Panc1 (cell line): ENCODE measurements at regions not wholly inside any gene's neighbourhood (a gene's known extent, or its start where the extent isn't known, plus 50 kb on each side); places are given as distances from the start of the nearest gene placed in this dataset.

Experiments
- ATAC-seq: fragments of 200-7000 bp; cut with Tn5 transposase; 2 replicates; pipeline ENCODE4 v1.9.1; 2020; ENCODE audit warnings: mild to moderate bottlenecking, moderate library complexity
- BruUV-seq: library from RNA; stranded (reverse); fragments of 400-500 nt; replicated peaks from 2 replicates; lab custom pipeline; 2021; lab: Mats Ljungman, UMichigan
- CTCF ChIA-PET: fragments of 300-600 bp; sonication (Branson Sonifier 250); formaldehyde crosslinking; loops from one replicate; lab custom pipeline; 2022; ENCODE audit warnings: antibody characterized with exemption; lab: Charles Lee
- POLR2A ChIA-PET: fragments of 300-600 bp; sonication (Branson Sonifier 250); formaldehyde crosslinking; loops from one replicate; lab custom pipeline; 2022; ENCODE audit warnings: antibody characterized with exemption; lab: Charles Lee
- DNase-seq: peaks from one replicate; pipeline ENCODE4 v3.0.0-alpha.2; 2010; ENCODE audit warnings: low read depth, low spot score
- H3K27ac ChIP-seq: 2 replicates; pipeline ENCODE4 v1.5.1; 2011; ENCODE audit warnings: mild to moderate bottlenecking, low read length, inconsistent platforms
- H3K27me3 ChIP-seq: fragments of 200-500 bp; sonication (Bioruptor generic); 2 replicates; pipeline ENCODE4 v1.6.0; 2014; ENCODE audit warnings: low read length, inconsistent platforms; ENCODE audit not compliant: control insufficient read depth, insufficient read depth
- H3K36me3 ChIP-seq: fragments of 200-500 bp; sonication (Bioruptor generic); 2 replicates; pipeline ENCODE4 v1.5.1; 2014; ENCODE audit warnings: inconsistent platforms, mild to moderate bottlenecking, low read length, moderate library complexity; ENCODE audit not compliant: control insufficient read depth, insufficient read depth
- H3K4me1 ChIP-seq: 2 replicates; pipeline ENCODE4 v1.5.1; 2011; ENCODE audit warnings: inconsistent platforms, mild to moderate bottlenecking, low read length, moderate library complexity; ENCODE audit not compliant: control insufficient read depth, insufficient read depth
- H3K4me3 ChIP-seq, 2 experiments: 2 replicates each; pipeline ENCODE4 v1.5.1; 2011 to 2012; ENCODE audit warnings: low read depth in 2 of 2, low read length in 2 of 2, mild to moderate bottlenecking in 2 of 2, inconsistent platforms in 1 of 2, moderate library complexity in 1 of 2
- H3K9me3 ChIP-seq: fragments of 200-500 bp; sonication (Bioruptor generic); 2 replicates; pipeline ENCODE4 v1.5.1; 2014; ENCODE audit warnings: low read depth, mild to moderate bottlenecking, inconsistent platforms, low read length, moderate library complexity; ENCODE audit not compliant: control insufficient read depth, insufficient read depth
- CTCF ChIP-seq: fragments of 450-650 bp; IDR thresholded peaks from 2 replicates; pipeline ENCODE4 v1.5.1; 2017; ENCODE audit warnings: mild to moderate bottlenecking
- POLR2AphosphoS5 ChIP-seq: IDR thresholded peaks from 2 replicates; pipeline ENCODE4 v1.6.1; 2012; ENCODE audit warnings: mild to moderate bottlenecking, low read depth, low read length, moderate library complexity
- REST ChIP-seq, 2 experiments: IDR thresholded peaks; 2 replicates each; pipeline ENCODE4 v1.6.1; 2011 to 2012; ENCODE audit warnings: low read depth in 2 of 2, control low read depth in 1 of 2, low read length in 1 of 2, mild to moderate bottlenecking in 1 of 2, moderate library complexity in 1 of 2; ENCODE audit not compliant: insufficient read depth in 1 of 2
- SIN3A ChIP-seq: IDR thresholded peaks from 2 replicates; pipeline ENCODE4 v1.6.1; 2012; ENCODE audit warnings: low read depth, mild to moderate bottlenecking, low read length, moderate library complexity, borderline replicate concordance; ENCODE audit not compliant: insufficient read depth
- TCF7L2 ChIP-seq: IDR thresholded peaks from 2 replicates; pipeline ENCODE4 v1.6.1; 2011; ENCODE audit warnings: mild to moderate bottlenecking, low read depth, low read length, inconsistent platforms
- in situ Hi-C: cut with HindIII; loops from 2 replicates; pipeline ENCODE4 v1.10.0; 2016; ENCODE audit warnings: low sequenced_read_pairs, low pct_unique_long_range_greater_than_20kb
- intact Hi-C: fragments of 100-400 bp; cut with micrococcal nuclease; formaldehyde crosslinking; loops from one replicate; pipeline ENCODE4 v1.10.0; 2022; ENCODE audit not compliant: unreplicated experiment

- intact Hi-C loops (no loop called here), in situ Hi-C loops (no loop called here)
- H3K4me1 ChIP-seq = no peaks in the 10 kb centered on the region
- no peaks in the 10 kb centered on the region for H3K36me3 ChIP-seq
- no peaks in the 10 kb centered on the region for H3K27me3 ChIP-seq
- ATAC-seq = no peak
- no peak overlapping the region for H3K27ac ChIP-seq
- no peak overlapping the region for H3K4me3 ChIP-seq
- DNase-seq = no peak
- no peaks in the 10 kb centered on the region for H3K9me3 ChIP-seq
- TF ChIP-seq SIN3A = no peak
- TF ChIP-seq REST (IDR thresholded peaks at IDR 0.05; ENCODE audit: insufficient read depth in 1 of 2, low read depth in 2 of 2, low read length in 1 of 2) = no peak
- no peak for TF ChIP-seq CTCF
- no peak for TF ChIP-seq POLR2AphosphoS5
- TF ChIP-seq TCF7L2 = no peak
- CTCF ChIA-PET = no interaction called here
- POLR2A ChIA-PET = no interaction called here
- BruUV-seq = no TSS peak
These were observed 241.0 kb downstream of the ASCL1 start for GRCh38 chr12:103198499-103198898.

GRCh38 chr12:103205906-103206305, 248.4 kb downstream of the ASCL1 start:
- Histone ChIP-seq H3K27ac (no peak overlapping the region), H3K9me3 (no peaks in the 10 kb centered on the region), H3K27me3 (no peaks in the 10 kb centered on the region), H3K4me1 (no peaks in the 10 kb centered on the region), H3K4me3 (no peak overlapping the region), H3K36me3 (no peaks in the 10 kb centered on the region)
- in situ Hi-C loops (no loop called here), intact Hi-C loops (no loop called here)
- CTCF ChIA-PET = no interaction called here
- BruUV-seq = no TSS peak
- POLR2A ChIA-PET = no interaction called here
- DNase-seq (no peak), ATAC-seq (no peak)
- TF ChIP-seq SIN3A = no peak
- no peak for TF ChIP-seq REST (IDR thresholded peaks at IDR 0.05; ENCODE audit: insufficient read depth in 1 of 2, low read depth in 2 of 2, low read length in 1 of 2)
- TF ChIP-seq POLR2AphosphoS5 = no peak
